GM21717 (cell line): ENCODE measurements at regions not wholly inside any gene's neighbourhood (a gene's known extent, or its start where the extent isn't known, plus 50 kb on each side); places are given as distances from the start of the nearest gene placed in this dataset.
"Not testable (repeated sequence)": the region's sequence is repeated elsewhere in the genome, so short reads cannot be mapped to it uniquely, and the experiment has no call there.

Source experiments
- ATAC-seq: cut with Tn5 transposase; IDR thresholded peaks from one replicate; pipeline ENCODE4 v1.9.1; 2021; ENCODE audit warnings: mild to moderate bottlenecking, moderate library complexity; ENCODE audit not compliant: unreplicated experiment

DNA sequence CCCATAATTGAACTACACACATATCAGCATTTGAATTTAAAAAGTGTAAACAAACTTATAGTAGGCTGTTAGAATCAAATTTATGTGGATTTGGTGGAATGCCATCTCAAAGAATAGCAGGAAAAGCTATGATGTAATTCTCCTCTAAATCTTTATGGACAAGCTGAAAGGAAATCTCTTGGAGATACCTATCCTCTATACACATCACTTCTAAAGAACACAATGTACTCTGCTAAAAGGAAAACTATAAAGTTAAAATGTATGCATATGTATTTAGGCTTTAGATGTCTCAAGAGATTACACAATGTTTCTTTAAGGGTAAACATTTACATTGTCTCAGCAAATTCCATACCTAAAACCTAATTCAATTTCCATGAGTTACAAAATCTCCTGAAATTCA, 323.3 kb downstream of the CRPPA start:
- ATAC-seq = no peak

DNA sequence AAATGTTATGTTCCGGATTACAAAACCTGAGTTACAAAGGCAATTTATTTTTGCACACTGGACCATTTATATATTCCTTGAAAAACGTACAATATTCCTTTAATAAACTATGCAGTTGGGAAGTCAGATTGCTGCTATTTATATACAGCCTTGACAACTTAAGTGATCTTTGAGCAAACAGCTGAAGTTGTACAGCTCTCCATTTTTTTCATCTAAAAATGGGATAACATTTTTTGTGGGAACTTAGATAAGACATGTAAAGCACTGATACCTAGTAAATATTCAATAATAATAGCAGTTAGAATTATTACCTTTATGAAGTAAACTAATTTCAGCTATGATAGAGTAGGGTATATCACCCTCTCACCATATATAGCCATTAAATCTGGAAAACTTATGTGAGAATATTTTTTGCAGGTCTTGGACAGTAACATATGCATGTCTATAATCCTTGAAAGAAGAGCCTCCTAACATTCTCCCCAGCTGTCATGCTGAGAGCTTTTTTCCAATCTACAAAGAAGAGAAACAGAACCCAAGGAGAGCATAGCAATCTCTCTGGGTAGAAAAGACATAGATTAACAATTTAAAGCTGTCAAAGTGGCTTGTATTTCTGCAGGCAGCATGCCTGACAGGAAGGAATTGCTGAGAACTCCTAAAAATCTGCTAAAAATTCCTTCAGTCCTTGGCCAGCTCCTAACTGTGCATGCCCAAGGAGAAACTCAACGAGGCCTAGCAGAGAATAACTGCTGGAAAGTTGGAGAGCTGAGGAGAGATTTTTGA, 326.0 kb downstream of the CRPPA start:
- no peak for ATAC-seq

DNA sequence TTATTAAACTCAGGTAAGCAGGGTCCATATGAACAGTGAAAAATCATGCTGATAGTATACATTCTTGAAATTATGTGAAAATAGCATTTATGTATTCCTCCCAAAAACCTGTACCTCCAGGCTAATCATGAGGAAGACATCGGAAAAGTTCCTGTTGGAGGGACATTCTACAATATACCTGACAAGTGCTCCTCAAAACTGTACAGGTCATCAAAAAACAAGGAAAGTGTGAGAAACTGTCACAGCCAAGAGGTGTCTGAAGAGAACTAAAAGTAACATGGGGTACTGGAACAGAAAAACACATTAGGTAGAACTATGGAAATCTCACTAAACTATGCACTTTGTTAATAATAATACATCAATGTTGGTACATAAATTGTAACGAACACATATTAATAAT, 326.7 kb downstream of the CRPPA start:
- ATAC-seq = no peak

DNA sequence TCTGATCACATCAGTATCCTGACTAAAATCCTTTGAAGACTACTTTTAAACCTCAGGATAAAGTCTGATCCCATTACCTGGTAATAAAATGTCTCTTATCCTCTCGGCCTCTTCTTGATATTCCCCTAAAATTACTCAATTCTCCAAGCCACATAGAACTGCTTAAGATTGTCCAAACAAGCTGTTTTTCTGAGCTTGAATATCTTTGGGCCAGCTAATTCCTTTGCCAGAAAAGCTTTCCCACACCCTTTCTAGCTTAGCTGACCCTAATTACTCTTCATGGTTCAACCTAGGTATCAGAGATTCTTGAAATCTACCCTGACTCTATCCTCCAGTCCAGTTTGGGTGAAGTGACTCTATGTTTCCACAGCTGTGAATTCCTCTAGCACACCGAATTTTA, 328.6 kb downstream of the CRPPA start:
- no peak for ATAC-seq

DNA sequence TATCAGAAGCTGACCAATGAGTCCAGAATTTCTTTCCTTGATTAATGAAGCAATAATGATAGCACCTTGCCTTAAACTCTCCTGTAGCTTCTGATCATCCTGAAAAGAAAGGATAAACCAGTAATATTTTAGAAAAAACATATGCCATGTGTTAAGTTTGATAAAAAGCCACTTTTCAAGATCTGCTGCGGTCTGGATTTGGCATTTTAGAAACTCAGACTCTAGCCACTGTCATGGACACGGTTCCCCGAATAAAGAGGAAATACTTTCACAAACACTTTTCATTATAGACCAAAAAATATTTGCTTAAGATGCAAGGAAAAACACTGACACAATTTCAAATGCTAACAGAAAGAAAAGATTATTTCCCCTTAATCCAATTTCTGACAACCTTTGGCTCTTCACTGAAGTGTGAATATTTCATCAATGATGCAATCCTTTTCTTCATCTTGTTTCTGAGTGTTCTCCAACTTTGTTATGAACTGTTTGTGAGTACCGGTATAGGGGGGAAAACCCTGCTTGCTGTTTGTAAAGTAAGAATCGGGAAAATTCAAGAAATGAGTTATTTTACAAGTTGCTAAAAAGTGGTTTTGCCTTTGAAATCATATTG, 329.5 kb downstream of the CRPPA start:
- no peak for ATAC-seq

DNA sequence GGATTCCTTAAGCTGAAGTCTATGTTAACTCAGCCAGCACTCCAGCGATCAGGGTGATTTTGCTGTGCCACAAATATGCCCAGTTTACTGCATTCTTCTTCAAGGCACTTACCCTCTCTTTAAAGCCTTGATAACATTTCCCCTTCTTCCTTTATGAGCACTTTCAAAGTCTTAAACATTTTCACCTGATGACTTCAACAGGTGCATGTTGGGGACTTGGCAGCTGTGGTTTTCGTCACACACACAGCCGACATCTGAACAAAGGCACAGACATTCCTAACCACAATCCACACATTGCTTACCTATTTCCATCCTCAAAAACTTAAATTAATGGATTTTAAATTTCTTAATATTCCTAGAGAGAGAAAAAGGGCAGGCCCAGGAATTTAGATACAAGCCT, 331.5 kb downstream of the CRPPA start:
- no peak for ATAC-seq

DNA sequence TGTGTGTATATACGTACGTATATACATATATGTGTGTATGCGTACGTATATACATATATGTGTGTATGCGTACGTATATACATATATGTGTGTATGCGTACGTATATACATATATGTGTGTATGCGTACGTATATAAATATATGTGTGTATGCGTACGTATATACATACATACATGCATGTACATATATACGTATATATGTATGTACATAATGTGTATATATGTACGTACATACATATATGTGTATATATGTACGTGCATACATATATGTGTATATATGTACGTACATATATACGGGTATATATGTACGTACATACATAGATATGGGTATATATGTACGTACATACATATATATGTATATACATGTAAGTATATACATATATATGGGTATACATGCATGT, 332.1 kb downstream of the CRPPA start:
- ATAC-seq = no peak

DNA sequence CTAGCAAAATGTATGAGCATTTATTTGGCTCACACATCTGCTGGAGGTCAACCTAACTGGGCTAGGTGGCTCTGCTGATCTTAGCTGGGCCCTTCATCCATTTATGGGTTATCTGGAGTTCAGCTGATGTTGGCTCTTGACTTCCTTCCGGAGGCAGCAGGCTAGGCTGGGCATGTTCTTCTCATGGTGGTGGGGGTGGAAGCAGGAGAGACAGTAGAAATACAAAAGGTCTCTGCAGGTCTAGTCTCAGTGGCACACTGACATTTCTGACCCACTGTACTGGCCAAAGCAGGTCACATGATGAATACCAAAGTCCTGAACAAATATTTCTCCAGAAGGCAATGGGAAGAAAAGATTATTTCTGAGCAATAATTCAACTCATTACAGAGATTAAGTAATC, 334.6 kb downstream of the CRPPA start:
- no peak for ATAC-seq

DNA sequence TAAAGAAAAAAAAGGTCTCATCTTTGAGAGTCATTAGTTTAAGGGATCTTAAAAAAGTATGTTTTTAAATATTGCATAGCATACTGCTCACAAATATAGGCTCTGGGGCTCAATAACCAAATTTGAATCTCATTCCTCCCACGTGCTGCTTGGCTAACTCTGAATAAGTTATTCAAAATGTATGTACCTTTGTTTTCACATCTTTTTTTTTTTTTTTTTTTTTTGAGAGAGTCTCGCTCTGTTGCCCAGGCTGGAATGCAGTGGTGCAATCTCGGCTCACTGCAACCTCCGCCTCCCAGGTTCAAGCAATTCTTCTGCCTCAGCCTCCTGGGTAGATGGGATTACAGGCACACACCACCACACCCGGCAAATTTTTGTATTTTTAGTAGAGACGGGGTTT, 335.6 kb downstream of the CRPPA start:
- not testable (repeated sequence) for ATAC-seq

DNA sequence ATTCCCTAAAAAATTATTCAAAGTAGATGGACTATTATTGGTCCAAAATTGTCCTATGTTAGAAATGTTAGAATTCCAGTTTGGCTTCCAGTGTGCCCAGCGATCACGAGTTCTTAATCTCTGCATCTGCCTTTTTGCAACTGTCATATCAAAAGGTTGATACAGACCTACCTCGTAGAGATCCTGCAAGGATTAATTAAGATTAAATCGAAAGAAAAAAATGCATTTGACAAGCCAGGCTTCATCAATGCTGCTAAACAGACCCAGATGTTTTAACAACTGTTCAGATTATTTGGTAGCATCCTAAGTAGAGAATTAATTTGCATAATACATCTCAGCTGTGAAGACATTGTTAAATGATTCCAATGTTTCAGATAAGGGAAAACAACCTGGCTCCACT, 336.5 kb downstream of the CRPPA start:
- ATAC-seq = no peak

DNA sequence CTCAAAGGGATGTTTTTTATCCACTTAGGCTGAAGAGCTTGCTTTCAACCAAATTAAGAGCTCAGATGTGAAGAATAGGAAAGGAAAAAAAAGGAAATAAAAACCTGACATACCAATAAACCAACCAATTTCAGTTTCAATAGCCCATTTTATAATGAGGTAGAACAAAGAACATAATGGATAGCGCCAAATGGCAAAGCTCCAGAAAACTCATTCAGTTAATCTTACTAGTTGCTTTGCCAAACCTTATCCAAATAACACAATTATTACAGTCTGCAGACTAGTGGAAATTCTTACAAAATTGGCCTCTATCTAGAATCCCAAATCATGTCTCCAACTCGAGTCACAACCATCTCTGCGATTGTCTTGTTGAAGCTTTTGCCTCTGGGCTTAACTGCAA, 337.0 kb downstream of the CRPPA start:
- ATAC-seq = no peak

DNA sequence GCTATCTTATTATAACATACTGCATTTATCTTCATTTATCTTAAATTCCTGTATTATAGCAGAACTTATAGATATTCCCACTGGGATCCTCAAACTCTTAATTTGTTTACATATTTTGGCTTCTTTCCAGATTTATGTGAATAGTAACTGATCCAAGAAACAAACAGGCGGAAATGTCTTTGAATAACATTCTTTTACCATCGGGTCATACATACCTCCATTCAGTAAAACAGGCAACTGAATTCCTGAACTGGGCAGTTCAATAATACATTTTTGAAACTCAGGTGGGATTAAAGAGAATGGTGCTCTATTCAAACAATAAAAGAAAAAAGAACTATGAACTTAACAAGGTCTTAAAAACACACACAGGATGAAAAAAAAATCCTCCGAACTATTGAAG, 337.4 kb downstream of the CRPPA start:
- no peak for ATAC-seq

DNA sequence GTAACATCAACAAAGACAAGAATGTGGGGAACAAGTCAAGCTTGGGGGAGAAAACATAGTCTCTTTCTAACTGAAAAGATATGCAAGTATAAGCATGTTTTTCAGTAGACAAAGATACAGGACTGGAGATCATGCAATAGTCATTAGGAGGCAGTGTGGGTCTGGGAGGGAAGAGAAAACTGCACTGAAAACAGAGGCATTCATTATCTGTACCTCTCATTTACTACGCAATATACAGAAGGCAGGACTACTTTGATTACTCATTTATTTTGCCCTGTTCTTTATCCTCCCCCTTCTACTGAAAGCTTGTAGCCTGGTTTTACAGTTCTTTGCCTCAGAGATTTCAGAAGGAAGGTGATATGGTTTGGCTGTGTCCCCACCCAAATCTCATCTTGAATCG, 341.2 kb downstream of the CRPPA start:
- no peak for ATAC-seq

DNA sequence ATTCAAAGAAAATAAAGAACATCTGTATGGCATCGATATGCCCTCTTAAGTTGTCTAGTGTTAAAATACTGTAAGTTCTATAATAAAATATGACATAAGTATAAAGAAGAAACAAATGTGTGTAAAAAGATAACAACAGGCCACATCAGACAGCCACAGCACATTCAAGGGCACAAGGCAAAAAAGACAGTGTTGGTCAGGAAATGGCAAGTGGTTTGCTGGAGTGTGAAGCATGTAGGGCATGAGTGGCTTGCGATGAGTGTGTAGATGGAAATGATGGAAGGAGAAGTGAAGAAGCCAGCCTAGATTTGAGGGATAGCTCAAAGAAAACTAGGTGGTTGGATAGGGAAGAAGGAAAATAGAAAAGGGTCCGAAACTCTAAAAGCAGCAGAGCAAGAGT, 341.6 kb downstream of the CRPPA start:
- ATAC-seq = no peak

DNA sequence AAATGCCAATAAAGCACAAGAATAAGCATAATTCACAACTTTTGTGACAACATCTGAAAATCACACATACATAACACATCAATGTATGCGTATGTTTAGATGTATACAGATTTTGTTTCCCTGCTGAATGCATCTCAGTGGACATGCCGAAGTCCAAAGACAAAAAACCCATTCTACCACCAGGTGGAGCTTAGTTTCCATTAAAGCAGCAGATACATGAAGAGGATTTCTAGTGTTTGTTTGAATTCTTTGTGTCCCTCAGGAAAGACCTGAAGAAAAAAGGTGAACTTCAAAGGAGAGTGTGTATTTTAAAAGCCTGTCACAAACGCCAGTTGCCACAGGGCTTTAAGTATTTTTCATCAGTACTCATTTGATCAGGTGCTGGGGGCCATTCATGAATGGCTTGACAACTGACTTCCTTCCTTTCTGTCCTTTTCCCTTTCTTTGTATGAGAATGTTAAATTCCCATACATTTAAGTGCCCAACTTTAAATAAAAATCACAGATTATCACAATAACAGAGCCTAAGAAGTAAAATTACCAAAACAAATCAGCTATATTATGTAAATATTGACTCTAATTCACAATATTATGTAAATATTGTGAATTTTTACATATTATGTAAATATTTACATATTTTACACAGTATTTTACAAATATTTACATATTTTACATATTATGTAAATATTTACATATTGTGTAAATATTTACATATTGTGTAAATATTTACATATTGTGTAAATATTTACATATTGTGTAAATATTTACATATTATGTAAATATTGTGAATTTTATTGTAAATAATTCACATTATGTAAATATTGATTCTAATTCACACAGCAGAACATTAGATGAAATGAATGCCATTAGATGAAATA, 343.0 kb downstream of the CRPPA start:
- ATAC-seq = no peak

DNA sequence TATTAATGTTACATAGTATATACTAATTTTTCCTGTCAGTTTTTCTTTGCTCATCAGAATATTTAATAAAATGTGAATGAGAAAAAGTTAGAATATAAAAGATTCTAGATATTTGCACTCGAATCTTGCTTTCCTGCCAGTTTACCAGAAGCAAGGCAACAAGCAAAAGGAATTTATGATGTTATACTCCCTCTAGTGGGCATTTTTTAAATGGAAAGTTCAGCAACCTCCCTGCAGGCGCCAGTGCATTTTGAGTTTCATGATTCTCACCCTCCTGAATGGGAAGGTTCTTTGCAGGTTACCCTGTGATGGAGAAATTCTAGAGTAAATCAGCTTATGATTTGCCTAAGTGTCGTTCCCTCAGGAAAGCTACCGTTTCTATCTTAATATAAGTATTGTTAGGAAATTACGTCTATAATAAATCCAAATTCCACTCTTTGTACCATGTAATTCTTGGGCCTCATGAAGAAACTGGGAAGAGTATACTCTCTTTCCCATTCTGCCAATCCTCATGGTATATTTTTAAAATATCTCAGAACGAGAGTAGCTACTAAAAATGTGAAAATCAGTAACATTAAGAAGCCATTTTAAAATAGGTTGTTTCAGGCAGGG, 350.0 kb downstream of the CRPPA start:
- peak; percentile 89 for ATAC-seq

DNA sequence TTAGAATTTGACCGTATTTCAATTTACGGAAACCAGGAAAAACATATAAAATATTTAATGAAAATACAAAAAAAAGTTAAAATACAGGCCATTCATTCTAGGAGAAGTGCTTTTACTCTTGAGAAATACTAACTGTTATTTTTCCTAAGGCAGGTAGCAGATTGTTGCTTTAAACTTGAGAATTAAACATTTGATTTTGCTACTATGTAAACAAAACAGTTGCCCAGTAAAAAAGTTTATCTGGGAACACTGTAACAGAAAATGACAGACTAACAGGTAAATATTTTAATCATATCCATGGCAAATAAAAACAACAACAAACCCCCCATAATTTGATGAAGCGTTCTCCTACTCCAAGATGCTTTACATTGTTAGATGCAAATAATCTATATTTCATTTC, 350.5 kb downstream of the CRPPA start:
- ATAC-seq = no peak

DNA sequence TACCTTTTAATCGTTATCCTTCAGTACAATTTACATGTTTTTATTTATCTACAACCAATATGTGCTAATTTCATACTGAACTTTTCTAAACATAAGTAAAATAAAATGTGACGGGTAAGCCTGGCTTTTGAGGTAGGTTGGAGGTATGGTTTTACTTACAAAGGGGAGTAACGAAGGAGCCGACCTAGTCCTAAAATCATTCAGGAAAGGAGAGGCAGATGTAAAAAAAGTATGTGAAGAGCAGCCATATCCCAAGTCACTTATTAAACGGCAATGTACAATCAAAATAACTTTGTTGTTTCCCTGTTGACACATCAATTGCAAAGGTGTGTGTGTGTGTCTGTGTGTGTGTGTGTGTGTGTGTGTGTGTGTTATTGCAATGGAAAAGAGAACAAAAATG, 351.3 kb downstream of the CRPPA start:
- no peak for ATAC-seq

DNA sequence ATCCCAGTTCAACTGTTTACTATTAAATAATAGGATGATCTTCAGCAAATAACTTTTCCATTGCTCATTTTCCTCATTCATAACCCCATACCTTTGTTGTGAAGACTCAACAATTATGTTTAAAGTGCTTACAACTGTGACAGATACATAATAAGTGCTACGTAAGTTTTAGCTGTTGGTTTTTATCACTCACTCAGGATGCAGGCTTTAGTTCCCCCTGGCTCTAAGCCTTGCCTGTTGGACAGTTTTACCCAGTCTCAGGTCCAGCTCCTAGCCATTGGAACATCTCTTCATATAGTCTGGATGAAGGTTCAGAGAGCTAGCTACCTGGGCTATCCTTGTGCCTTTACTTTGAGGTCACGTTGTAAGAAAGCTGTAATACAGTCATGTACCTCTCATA, 353.2 kb downstream of the CRPPA start:
- no peak for ATAC-seq

DNA sequence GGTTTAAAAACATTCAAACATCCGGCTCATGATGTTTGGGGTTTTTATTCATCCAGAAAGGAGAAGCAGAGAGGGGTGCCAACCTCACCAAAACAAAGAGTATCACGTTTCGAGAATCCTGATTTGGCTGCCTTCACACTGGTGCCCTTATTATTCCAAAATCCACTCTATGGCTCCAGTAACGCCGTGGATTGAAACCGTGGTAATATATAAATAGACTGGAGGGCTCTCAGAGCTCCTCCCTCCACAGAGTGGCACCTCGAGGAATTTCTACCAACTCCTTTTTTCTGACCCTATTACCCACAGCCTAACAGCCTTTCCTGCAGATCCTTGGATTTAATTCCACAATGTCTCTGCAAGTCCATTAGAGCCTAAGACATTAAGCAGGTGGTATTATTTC, 353.6 kb downstream of the CRPPA start:
- ATAC-seq = no peak

DNA sequence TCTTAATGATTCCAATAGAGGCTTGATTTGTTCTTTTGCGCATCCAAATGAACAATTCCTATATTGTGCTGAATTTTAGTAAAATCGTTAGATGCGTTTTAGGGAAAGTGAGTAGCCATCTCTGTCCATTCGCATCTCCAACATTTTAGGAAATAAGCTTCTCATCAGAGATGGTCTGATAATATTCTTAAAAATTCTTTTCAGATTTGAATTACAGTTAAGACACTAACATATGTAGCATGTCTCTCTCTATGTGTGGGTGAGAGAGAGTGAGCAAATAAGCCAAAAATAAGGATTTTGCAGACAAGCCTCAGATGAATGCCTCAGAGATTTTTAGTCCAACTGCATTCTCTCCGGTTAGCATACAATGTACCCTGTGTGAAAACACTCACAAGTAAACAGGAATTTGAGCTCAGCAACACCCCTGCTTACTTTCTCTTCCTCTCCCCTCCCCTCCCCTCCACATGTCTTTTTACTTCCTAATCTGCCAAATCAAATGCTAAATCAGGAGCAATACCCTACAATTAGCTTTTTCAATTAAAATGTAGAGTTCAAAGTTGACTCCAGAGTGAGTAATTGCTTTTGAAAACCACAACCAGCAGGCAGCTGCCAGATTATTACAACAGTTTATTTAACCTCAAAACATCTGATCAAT, 354.4 kb downstream of the CRPPA start:
- ATAC-seq = no peak
